ENCODE measurements at regions not wholly inside any gene's neighbourhood (a gene's known extent, or its start where the extent isn't known, plus 50 kb on each side); places are given as distances from the start of the nearest gene placed in this dataset.
"Not testable (repeated sequence)": the region's sequence is repeated elsewhere in the genome, so short reads cannot be mapped to it uniquely, and the experiment has no call there.

DNA sequence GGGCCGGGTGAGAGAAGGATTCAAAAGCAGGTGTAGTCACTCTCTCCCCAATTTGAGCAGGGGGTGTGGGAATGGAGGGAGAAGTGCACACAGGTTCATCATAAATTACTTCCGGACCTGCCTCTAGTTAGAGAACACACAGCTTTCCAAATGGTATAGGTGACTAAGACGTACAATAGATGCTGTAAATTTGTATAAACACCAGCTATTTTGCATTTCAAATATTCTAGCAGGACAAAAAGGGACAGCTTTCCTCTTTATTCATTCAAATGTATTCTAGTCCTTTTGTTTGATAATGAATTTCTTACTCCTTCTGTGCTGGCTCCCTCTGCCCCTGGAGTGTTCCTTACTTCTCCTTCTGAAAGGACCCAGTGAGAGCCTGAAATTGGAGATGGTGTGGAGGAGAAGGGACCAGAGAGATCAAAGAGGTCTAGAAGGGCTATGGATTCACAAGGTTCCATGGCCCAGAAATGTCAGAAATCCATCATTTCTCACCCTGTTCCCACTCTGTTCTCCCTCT lies 53.2 kb upstream of the SH3BP4 start:
- no peak for DNase-seq (ENCODE audit: extremely low read depth, low read depth, low spot score)

DNA sequence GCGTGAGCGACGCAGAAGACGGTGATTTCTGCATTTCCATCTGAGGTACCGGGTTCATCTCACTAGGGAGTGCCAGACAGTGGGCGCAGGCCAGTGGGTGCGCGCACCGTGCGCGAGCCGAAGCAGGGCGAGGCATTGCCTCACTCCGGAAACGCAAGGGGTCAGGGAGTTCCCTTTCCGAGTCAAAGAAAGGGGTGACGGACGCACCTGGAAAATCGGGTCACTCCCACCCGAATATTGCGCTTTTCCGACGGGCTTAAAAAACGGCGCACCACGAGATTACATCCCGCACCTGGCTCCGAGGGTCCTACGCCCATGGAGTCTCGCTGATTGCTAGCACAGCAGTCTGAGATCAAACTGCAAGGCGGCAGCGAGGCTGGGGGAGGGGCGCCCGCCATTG lies 63.4 kb upstream of the SH3BP4 start:
- DNase-seq (ENCODE audit: extremely low read depth, low read depth, low spot score): not testable (repeated sequence)

GRCh38 chr2:234887195-234887594 lies 64.6 kb upstream of the SH3BP4 start:
- no peak for DNase-seq (ENCODE audit: extremely low read depth, low read depth, low spot score)

- no peak for DNase-seq (ENCODE audit: extremely low read depth, low read depth, low spot score)
Observed at GRCh38 chr2:234885886-234886285, 65.9 kb upstream of the SH3BP4 start.

- DNase-seq (ENCODE audit: extremely low read depth, low read depth, low spot score): no peak
Observed at GRCh38 chr2:234885118-234885517, 66.7 kb upstream of the SH3BP4 start.

- no peak for DNase-seq (ENCODE audit: extremely low read depth, low read depth, low spot score)
Observed at GRCh38 chr2:234884591-234884990, 67.2 kb upstream of the SH3BP4 start.

DNA sequence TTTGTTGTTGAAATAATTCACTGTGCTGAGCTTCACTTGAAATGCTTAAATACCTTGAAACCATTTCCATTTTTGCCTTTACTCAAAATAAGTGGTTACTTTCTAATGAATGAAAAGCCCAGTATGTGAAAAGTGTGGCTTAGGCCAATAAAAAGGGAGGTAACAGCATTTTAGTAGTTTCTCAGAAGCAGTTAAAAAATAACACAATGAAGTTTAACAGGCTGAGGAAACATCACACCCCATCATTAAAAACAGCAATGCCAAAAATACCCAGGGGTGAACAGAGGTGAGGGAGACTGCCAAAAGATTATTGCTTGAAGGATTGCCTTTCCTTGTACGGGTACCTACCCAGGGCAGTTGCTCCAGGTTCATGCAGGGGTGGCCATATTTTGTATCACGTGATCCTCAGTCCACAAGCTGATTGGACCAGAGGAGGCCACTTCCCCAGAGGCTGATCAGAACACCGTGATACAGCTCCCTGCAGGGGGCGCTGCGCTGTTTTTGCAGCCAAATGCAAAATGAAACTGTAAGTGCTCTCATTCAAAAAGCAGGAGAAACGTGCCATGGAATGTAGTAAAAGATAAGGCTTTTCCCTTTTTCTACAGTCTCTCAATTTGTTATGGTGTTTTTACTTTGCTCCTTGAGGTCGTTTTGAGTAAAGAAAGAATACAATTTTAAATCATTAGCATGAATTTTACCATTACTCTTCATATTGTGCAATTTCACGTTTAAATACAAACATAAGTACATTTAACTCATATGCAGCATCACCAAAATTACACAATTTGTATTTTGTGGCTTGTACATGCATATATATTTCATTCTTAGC lies 70.2 kb upstream of the SH3BP4 start:
- peak; percentile 82 for DNase-seq (ENCODE audit: extremely low read depth, low read depth, low spot score)

DNA sequence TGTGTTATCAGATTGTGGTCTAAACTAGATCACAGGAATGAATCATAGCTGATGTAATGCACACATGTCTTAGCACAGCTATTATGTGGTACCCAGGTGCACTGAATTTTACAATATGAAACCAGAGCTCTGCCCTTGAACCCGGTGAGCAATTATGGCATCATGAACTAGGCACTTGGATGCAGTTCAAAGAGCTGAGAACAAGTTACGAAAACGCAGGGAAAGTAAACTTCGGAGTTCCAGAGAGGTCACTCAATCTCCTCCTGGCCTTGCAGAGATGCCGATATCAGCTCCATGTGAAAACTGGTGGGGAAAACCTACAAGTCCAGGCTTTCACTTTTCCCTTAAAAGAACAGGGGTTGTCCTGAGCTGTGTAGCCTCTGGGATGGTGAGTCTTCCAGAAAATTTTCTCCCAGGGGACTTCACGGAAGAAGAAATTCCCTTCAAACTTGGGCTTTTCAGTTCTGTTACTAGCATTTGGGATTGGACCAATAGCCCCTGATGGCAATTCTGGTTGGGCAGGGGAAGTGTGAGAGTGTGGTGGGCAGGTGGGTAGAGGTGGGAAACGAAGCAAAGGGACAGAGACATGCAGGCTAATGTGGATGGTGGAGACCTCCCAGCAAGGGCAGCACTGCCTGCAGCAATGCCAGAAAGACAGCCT lies 71.1 kb upstream of the SH3BP4 start:
- DNase-seq (ENCODE audit: extremely low read depth, low read depth, low spot score): peak; percentile 33

GRCh38 chr2:234879671-234880455 lies 72.0 kb upstream of the SH3BP4 start:
- DNase-seq (ENCODE audit: extremely low read depth, low read depth, low spot score): peak; percentile 51

- DNase-seq (ENCODE audit: extremely low read depth, low read depth, low spot score): not testable (repeated sequence)
Observed at GRCh38 chr2:234876621-234877020, 75.2 kb upstream of the SH3BP4 start.

GRCh38 chr2:234874347-234875046 lies 77.3 kb upstream of the SH3BP4 start:
- DNase-seq (ENCODE audit: extremely low read depth, low read depth, low spot score): no peak

DNA sequence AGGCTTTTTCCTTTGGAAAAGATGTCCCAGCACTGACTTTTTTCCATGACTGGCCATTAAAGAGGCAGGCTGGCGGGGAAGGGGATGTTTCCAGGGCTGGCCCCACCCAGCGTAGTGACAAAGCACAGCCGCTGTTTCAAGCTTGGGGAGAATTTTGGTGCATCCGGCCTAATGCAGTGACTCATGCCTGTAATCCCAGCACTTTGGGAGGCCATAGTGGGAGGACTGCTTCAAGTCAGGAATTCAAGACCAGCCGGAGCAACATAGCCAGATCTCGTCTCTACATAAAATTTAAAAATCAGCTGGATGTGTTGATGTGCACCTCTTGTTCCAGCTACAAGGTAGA lies 78.0 kb upstream of the SH3BP4 start:
- DNase-seq (ENCODE audit: extremely low read depth, low read depth, low spot score): no peak

GRCh38 chr2:234873103-234873827 lies 78.6 kb upstream of the SH3BP4 start:
- DNase-seq (ENCODE audit: extremely low read depth, low read depth, low spot score): no peak

- DNase-seq (ENCODE audit: extremely low read depth, low read depth, low spot score): no peak
Observed at GRCh38 chr2:234869969-234870368, 81.8 kb upstream of the SH3BP4 start.

- no peak for DNase-seq (ENCODE audit: extremely low read depth, low read depth, low spot score)
Observed at GRCh38 chr2:234869164-234869563, 82.7 kb upstream of the SH3BP4 start.

DNA sequence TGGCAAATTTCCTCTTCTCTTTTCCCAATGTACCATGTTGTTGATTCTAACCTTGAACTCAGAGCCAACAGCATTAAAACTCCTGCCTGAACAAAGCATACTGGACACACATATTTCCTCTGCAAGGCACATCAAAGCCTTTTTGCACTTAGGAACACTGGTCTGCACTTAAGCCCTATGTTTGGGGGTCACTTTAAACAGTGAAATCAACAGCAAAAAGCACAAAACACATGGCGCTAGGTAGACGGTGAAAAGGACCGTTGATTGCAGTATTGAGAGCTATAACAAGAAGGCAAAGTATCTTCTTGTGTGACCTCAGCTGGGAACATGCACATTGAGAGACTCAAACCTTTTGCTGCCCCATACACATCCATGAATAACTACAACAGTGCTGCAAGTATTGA lies 83.9 kb upstream of the SH3BP4 start:
- no peak for DNase-seq (ENCODE audit: extremely low read depth, low read depth, low spot score)

- DNase-seq (ENCODE audit: extremely low read depth, low read depth, low spot score): no peak
Observed at GRCh38 chr2:234865586-234865985, 86.2 kb upstream of the SH3BP4 start.

DNA sequence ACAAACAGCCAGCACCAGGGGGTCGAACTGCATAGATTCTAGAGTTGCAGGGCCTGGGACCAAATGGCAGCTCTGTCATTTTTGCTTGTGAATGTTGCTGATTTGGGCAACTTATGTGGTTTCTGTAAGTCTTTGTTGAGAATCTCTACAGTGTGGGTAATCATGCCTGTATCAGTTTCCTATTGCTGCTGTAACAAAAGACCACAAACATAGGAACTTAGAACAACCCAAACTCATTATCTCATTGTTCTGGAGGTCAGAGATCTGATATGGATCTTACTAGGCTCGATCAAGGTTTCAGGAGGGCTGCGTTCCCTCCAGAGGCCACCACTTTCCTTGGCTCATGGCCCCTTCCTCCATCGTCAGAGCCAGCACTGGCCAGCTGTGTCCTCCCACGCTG lies 86.8 kb upstream of the SH3BP4 start:
- DNase-seq (ENCODE audit: extremely low read depth, low read depth, low spot score): no peak

DNA sequence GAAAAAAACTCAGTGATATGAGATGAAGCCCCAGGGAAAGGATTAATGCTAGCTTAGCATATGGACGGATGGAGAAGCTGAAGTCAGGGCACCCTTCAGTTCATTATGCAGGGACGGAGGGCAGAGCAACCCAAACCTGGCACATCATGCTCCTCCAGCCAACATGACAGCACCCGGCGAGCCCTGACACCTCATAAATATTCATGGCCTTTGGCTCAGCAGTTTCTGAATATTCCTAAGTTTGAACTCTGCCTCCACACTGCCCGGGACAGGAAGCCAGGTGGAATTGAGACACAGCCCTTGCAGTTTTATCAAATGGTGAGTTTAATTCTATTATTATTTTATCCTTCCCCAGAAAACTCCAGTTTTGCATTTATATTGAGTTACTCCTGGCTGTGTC lies 87.3 kb upstream of the SH3BP4 start:
- DNase-seq (ENCODE audit: extremely low read depth, low read depth, low spot score): no peak

Data from glomerular endothelial cell (primary cell).